Hepatocyte (in vitro differentiated cells): ENCODE measurements at regions not wholly inside any gene's neighbourhood (a gene's known extent, or its start where the extent isn't known, plus 50 kb on each side); places are given as distances from the start of the nearest gene placed in this dataset.

Experiments
- CTCF ChIP-seq: fragments of 200-600 bp; sonication (generic); IDR thresholded peaks from 2 replicates; pipeline ENCODE4 v1.5.1; 2016; ENCODE audit warnings: antibody characterized with exemption, mild to moderate bottlenecking; ENCODE audit not compliant: poor library complexity
- EZH2 ChIP-seq: fragments of 200-600 bp; sonication (generic); IDR thresholded peaks from 2 replicates; pipeline ENCODE4 v1.6.1; 2016; ENCODE audit warnings: antibody characterized with exemption, mild to moderate bottlenecking, borderline replicate concordance
- EZH2phosphoT487 ChIP-seq: fragments of 200-600 bp; sonication (generic); IDR thresholded peaks from one replicate; pipeline ENCODE4 v1.6.1; 2018; ENCODE audit warnings: antibody characterized with exemption, mild to moderate bottlenecking, low read depth, moderate library complexity; ENCODE audit not compliant: unreplicated experiment, severe bottlenecking

GRCh38 chr2:187867165-187867564, 312.9 kb upstream of the TFPI start:
- TF ChIP-seq CTCF (no peak), EZH2phosphoT487 (no peak), EZH2 (no peak)
